Activated T-cell treated with anti-CD3 and anti-CD28 coated beads, Interleukin-2, amount 50 U/mL, for 72 hours (primary cell): ENCODE measurements at regions not wholly inside any gene's neighbourhood (a gene's known extent, or its start where the extent isn't known, plus 50 kb on each side); places are given as distances from the start of the nearest gene placed in this dataset.

Experiments
- ATAC-seq, 2 donors: fragments of 150-1000 bp; cut with Tn5 transposase; replicated peaks in 1 of 2; 2 replicates each; pipeline ENCODE4 v1.10.0; 2021; ENCODE audit warnings: moderate library complexity in 2 of 2, mild to moderate bottlenecking in 1 of 2
- DNase-seq, 2 donors: peaks; one replicate each; pipeline ENCODE4 v3.0.0; 2021 to 2022; ENCODE audit warnings: mixed read lengths in 1 of 2
- H3K27ac Mint-ChIP-seq: one replicate; pipeline ENCODE4 v1.8.0; 2022; ENCODE audit warnings: mild to moderate bottlenecking, moderate library complexity, mixed read lengths
- H3K27me3 Mint-ChIP-seq: one replicate; pipeline ENCODE4 v1.8.0; 2022; ENCODE audit warnings: low read depth, mixed read lengths
- H3K36me3 Mint-ChIP-seq, 2 donors: one replicate each; pipeline ENCODE4 v1.8.0; 2022; ENCODE audit warnings: mixed read lengths in 2 of 2, mild to moderate bottlenecking in 1 of 2; ENCODE audit not compliant: insufficient read depth in 2 of 2
- H3K4me1 Mint-ChIP-seq: one replicate; pipeline ENCODE4 v1.8.0; 2022; ENCODE audit warnings: low read depth, mixed read lengths
- H3K4me3 Mint-ChIP-seq, 2 donors: one replicate each; pipeline ENCODE4 v1.8.0; 2022; ENCODE audit warnings: mild to moderate bottlenecking in 2 of 2, mixed read lengths in 2 of 2, moderate library complexity in 2 of 2
- H3K9me3 Mint-ChIP-seq, 2 donors: one replicate each; pipeline ENCODE4 v1.8.0; 2022; ENCODE audit warnings: mixed read lengths in 2 of 2

DNA sequence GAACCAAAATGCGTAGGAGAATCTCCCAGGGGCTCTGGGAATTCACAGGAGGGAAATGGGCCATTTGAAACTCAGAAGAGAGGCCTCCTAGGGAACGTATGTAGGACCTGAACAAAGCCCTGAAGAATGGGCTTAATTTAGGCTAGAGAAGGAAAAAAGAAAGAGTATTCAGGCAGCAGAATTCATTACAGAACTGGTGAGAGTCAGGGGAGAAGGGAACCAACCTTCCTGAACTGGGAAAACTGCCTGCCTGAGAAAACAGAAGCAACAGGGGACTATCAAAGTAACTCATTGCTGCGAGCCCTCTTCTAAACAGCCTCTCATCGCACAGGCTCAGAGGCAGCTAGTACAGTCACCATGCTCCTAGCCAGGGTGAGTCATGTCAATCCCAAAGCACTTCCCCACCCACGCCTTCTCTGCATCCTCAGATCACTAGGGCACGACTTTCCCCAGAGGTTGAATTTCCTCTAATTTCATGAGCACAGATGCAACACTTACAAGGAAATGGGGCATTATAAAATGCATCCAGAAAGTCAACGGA, 98.1 kb downstream of the ADSS2 start:
- H3K27ac Mint-ChIP-seq: no peak overlapping the region
- H3K27me3 Mint-ChIP-seq: peaks cover 11% of the 10 kb centered on the region

GRCh38 chr1:244354810-244355278, 96.9 kb downstream of the ADSS2 start:
- DNase-seq (no peak), ATAC-seq (no peak)
- peaks cover 11% of the 10 kb centered on the region for H3K27me3 Mint-ChIP-seq
- no peaks in the 10 kb centered on the region for H3K36me3 Mint-ChIP-seq
- H3K9me3 Mint-ChIP-seq: no peaks in the 10 kb centered on the region
- H3K27ac Mint-ChIP-seq: no peak overlapping the region
- peaks cover 12% of the 10 kb centered on the region for H3K4me1 Mint-ChIP-seq
- H3K4me3 Mint-ChIP-seq: no peak overlapping the region

More for the DNA sequence above, 98.1 kb downstream of the ADSS2 start:
- H3K4me3 Mint-ChIP-seq: peak overlapping the region in 1 of 2 donors; percentile 62
- H3K9me3 Mint-ChIP-seq: no peaks in the 10 kb centered on the region
- peaks cover 23% of the 10 kb centered on the region for H3K4me1 Mint-ChIP-seq
- DNase-seq (peak in 1 of 2 donors; percentile 45), ATAC-seq (peak; percentile 32 to 88)
- no peaks in the 10 kb centered on the region for H3K36me3 Mint-ChIP-seq

- no peak for DNase-seq
- no peaks in the 10 kb centered on the region for H3K36me3 Mint-ChIP-seq
- H3K27me3 Mint-ChIP-seq: peaks cover 3% of the 10 kb centered on the region
- H3K4me1 Mint-ChIP-seq: peaks cover 7% of the 10 kb centered on the region
- no peak overlapping the region for H3K27ac Mint-ChIP-seq
- H3K4me3 Mint-ChIP-seq: no peak overlapping the region
- no peaks in the 10 kb centered on the region for H3K9me3 Mint-ChIP-seq
- ATAC-seq: no peak
These were observed 95.3 kb downstream of the ADSS2 start for GRCh38 chr1:244356376-244356775.
